DND-41 (cell line): ENCODE measurements at regions not wholly inside any gene's neighbourhood (a gene's known extent, or its start where the extent isn't known, plus 50 kb on each side); places are given as distances from the start of the nearest gene placed in this dataset.

Experiments
- ATAC-seq: fragments of 200-7000 bp; cut with Tn5 transposase; 3 replicates; pipeline ENCODE4 v1.9.1; 2021; ENCODE audit warnings: low read depth; ENCODE audit not compliant: insufficient read depth
- DNase-seq: peaks from one replicate; pipeline ENCODE4 v3.0.0-alpha.2; 2020
- H2AFZ ChIP-seq: 2 replicates; pipeline ENCODE4 v1.6.0; 2012; ENCODE audit warnings: low read depth, low read length
- H3K27ac ChIP-seq: 2 replicates; pipeline ENCODE4 v1.5.1; 2012; ENCODE audit warnings: low read length, inconsistent platforms
- H3K27me3 ChIP-seq: fragments of 200-600 bp; sonication (generic); 2 replicates; pipeline ENCODE4 v1.6.0; 2012; ENCODE audit warnings: low read length, mild to moderate bottlenecking, inconsistent platforms; ENCODE audit not compliant: insufficient read depth, poor library complexity
- H3K36me3 ChIP-seq: 2 replicates; pipeline ENCODE4 v1.5.1; 2012; ENCODE audit warnings: low read length, inconsistent platforms; ENCODE audit not compliant: insufficient read depth
- H3K4me1 ChIP-seq: 2 replicates; pipeline ENCODE4 v1.5.1; 2012; ENCODE audit warnings: mild to moderate bottlenecking, low read length; ENCODE audit not compliant: insufficient read depth
- H3K4me2 ChIP-seq: 2 replicates; pipeline ENCODE4 v1.6.0; 2012; ENCODE audit warnings: mild to moderate bottlenecking, moderate library complexity, low read length, inconsistent platforms; ENCODE audit not compliant: insufficient read depth
- H3K4me3 ChIP-seq, 2 experiments: fragments of 200-600 bp in 1 of 2; shearing (Covaris generic) in 1 of 2; 2 replicates each; pipeline ENCODE4 v1.5.1; 2012 to 2016; ENCODE audit warnings: inconsistent platforms in 2 of 2, low read length in 2 of 2, mild to moderate bottlenecking in 2 of 2, low read depth in 1 of 2, moderate library complexity in 1 of 2
- H3K79me2 ChIP-seq: 2 replicates; pipeline ENCODE4 v1.6.0; 2012; ENCODE audit warnings: low read length, inconsistent platforms; ENCODE audit not compliant: insufficient read depth
- H3K9ac ChIP-seq: 2 replicates; pipeline ENCODE4 v1.6.0; 2012; ENCODE audit warnings: low read depth, mild to moderate bottlenecking, inconsistent platforms, low read length, moderate library complexity
- H3K9me3 ChIP-seq: 2 replicates; pipeline ENCODE4 v1.5.1; 2012; ENCODE audit warnings: low read length, moderate library complexity, mild to moderate bottlenecking, inconsistent platforms; ENCODE audit not compliant: insufficient read depth, severe bottlenecking
- H4K20me1 ChIP-seq: 2 replicates; pipeline ENCODE4 v1.6.0; 2012; ENCODE audit warnings: low read length; ENCODE audit not compliant: insufficient read depth
- CTCF ChIP-seq: IDR thresholded peaks from 2 replicates; pipeline ENCODE4 v1.5.1; 2012; ENCODE audit warnings: borderline replicate concordance, low read length, moderate library complexity, mild to moderate bottlenecking; ENCODE audit not compliant: poor library complexity, severe bottlenecking; ENCODE audit errors: extremely low read depth
- EZH2 ChIP-seq: IDR thresholded peaks from 3 replicates; pipeline ENCODE4 v1.6.1; 2012; ENCODE audit warnings: borderline replicate concordance, low read depth, mild to moderate bottlenecking, moderate library complexity, low read length, inconsistent platforms; ENCODE audit not compliant: severe bottlenecking

GRCh38 chr6:97701801-97702200 lies 418.8 kb upstream of the MMS22L start:
- H4K20me1 ChIP-seq: no peaks in the 10 kb centered on the region
- TF ChIP-seq EZH2 (no peak), CTCF (no peak)
- no peak overlapping the region for H3K27ac ChIP-seq
- H3K4me2 ChIP-seq: no peak overlapping the region
- no peaks in the 10 kb centered on the region for H3K36me3 ChIP-seq
- ATAC-seq (no peak), DNase-seq (no peak)
- no peaks in the 10 kb centered on the region for H3K79me2 ChIP-seq
- H3K4me3 ChIP-seq: no peak overlapping the region
- H2AFZ ChIP-seq: no peak overlapping the region
- no peak overlapping the region for H3K9ac ChIP-seq
- no peaks in the 10 kb centered on the region for H3K9me3 ChIP-seq
- H3K4me1 ChIP-seq: no peaks in the 10 kb centered on the region
- no peaks in the 10 kb centered on the region for H3K27me3 ChIP-seq

GRCh38 chr6:97702248-97702647 lies 419.2 kb upstream of the MMS22L start:
- no peak for TF ChIP-seq EZH2
- no peak for TF ChIP-seq CTCF
- H3K36me3 ChIP-seq: no peaks in the 10 kb centered on the region
- H3K27ac ChIP-seq: no peak overlapping the region
- H3K4me3 ChIP-seq: no peak overlapping the region
- no peak for DNase-seq
- no peak overlapping the region for H2AFZ ChIP-seq
- H3K79me2 ChIP-seq: no peaks in the 10 kb centered on the region
- H3K9ac ChIP-seq: no peak overlapping the region
- H3K9me3 ChIP-seq: no peaks in the 10 kb centered on the region
- H3K27me3 ChIP-seq: no peaks in the 10 kb centered on the region
- H4K20me1 ChIP-seq: no peaks in the 10 kb centered on the region
- H3K4me1 ChIP-seq: no peaks in the 10 kb centered on the region
- no peak overlapping the region for H3K4me2 ChIP-seq
- no peak for ATAC-seq

- no peak for TF ChIP-seq CTCF
- no peak for TF ChIP-seq EZH2
- DNase-seq: no peak
- Histone ChIP-seq H3K4me2 (no peak overlapping the region), H3K79me2 (no peaks in the 10 kb centered on the region), H3K9ac (no peak overlapping the region), H3K4me1 (no peaks in the 10 kb centered on the region), H3K4me3 (no peak overlapping the region), H2AFZ (no peak overlapping the region), H3K9me3 (no peaks in the 10 kb centered on the region), H4K20me1 (no peaks in the 10 kb centered on the region), H3K36me3 (no peaks in the 10 kb centered on the region), H3K27ac (no peak overlapping the region), H3K27me3 (no peaks in the 10 kb centered on the region)
- no peak for ATAC-seq
Observed at GRCh38 chr6:97703661-97704060, 420.6 kb upstream of the MMS22L start.

- Histone ChIP-seq H3K9me3 (no peaks in the 10 kb centered on the region), H3K4me3 (no peak overlapping the region), H3K36me3 (no peaks in the 10 kb centered on the region), H2AFZ (no peak overlapping the region), H3K27ac (no peak overlapping the region), H3K4me2 (no peak overlapping the region), H3K27me3 (no peaks in the 10 kb centered on the region), H3K79me2 (no peaks in the 10 kb centered on the region), H3K4me1 (no peaks in the 10 kb centered on the region), H4K20me1 (no peaks in the 10 kb centered on the region), H3K9ac (no peak overlapping the region)
- ATAC-seq (no peak), DNase-seq (no peak)
- TF ChIP-seq EZH2: no peak
- no peak for TF ChIP-seq CTCF
Observed at GRCh38 chr6:97705568-97705967, 422.6 kb upstream of the MMS22L start.
